GDM1 (cell line): ENCODE measurements at regions not wholly inside any gene's neighbourhood (a gene's known extent, or its start where the extent isn't known, plus 50 kb on each side); places are given as distances from the start of the nearest gene placed in this dataset.

ENCODE experiments used
- DNase-seq: peaks from one replicate; lab custom pipeline; 2025; lab: John Stamatoyannopoulos, UW

DNA sequence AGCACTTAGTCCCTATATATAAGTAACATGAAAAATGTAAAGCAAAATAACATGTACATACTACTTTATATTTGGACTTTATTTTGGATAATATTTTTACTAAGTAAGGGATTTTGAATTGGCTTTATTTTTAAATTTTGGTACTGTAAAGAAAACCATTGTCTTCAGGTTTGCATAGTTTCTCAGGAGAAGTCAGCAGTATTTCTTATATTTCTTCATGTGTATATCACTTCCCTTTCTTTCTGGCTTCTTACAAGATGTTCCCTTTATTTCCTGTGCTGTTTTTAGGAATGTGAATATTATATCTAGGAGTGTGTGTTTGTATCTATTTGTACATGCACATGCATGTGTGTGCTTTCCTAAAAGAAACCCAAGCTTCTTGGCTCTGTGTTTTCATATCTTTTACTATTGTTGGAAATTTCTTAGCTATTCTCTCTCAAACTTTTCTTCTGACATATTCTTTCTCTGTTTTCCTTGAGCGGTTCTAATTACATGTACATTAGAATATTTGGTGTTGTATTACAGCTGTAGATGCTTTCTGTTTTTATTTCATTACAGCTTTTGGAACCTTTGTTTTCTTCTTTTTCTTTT is 1549.7 kb upstream of the ACVR2A start:
- DNase-seq = no peak

GRCh38 chr2:146287281-146287680 is 1557.5 kb upstream of the ACVR2A start:
- DNase-seq = no peak

GRCh38 chr2:146278881-146279280 is 1565.9 kb upstream of the ACVR2A start:
- DNase-seq = no peak

GRCh38 chr2:146271131-146271831 is 1573.5 kb upstream of the ACVR2A start:
- DNase-seq = no peak

GRCh38 chr2:146270618-146271017 is 1574.2 kb upstream of the ACVR2A start:
- no peak for DNase-seq

- DNase-seq = no peak
Observed at GRCh38 chr2:146267093-146267492, 1577.7 kb upstream of the ACVR2A start.

GRCh38 chr2:146265656-146266055 is 1579.2 kb upstream of the ACVR2A start:
- no peak for DNase-seq

- no peak for DNase-seq
Observed at GRCh38 chr2:146262606-146263005, 1582.2 kb upstream of the ACVR2A start.

- DNase-seq = no peak
Observed at GRCh38 chr2:146260551-146260950, 1584.3 kb upstream of the ACVR2A start.

GRCh38 chr2:146259816-146260215 is 1585.0 kb upstream of the ACVR2A start:
- no peak for DNase-seq

GRCh38 chr2:146258071-146258470 is 1586.8 kb upstream of the ACVR2A start:
- no peak for DNase-seq

DNA sequence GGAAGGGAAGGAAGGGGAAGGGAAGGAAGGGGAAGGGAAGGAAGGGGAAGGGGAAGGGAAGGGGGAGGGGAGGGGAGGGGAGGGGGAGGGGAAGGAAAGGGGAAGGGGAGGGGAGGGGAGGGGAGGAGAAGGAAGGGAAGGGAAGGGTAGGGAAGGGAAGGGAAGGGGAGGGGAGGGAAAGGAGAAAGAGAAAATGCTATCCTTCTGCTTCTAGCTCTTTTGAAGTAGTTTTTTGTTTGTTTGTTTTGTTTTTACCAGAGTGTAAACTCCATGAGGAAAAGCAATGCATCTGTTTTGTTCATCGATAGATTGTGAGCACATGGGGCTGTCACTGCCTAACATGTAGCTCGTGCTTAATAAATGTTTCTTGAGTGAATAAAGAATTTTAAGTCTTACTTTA is 1592.7 kb upstream of the ACVR2A start:
- DNase-seq = no peak

GRCh38 chr2:146251328-146251727 is 1593.5 kb upstream of the ACVR2A start:
- no peak for DNase-seq

GRCh38 chr2:146246736-146247523 is 1597.9 kb upstream of the ACVR2A start:
- no peak for DNase-seq

DNA sequence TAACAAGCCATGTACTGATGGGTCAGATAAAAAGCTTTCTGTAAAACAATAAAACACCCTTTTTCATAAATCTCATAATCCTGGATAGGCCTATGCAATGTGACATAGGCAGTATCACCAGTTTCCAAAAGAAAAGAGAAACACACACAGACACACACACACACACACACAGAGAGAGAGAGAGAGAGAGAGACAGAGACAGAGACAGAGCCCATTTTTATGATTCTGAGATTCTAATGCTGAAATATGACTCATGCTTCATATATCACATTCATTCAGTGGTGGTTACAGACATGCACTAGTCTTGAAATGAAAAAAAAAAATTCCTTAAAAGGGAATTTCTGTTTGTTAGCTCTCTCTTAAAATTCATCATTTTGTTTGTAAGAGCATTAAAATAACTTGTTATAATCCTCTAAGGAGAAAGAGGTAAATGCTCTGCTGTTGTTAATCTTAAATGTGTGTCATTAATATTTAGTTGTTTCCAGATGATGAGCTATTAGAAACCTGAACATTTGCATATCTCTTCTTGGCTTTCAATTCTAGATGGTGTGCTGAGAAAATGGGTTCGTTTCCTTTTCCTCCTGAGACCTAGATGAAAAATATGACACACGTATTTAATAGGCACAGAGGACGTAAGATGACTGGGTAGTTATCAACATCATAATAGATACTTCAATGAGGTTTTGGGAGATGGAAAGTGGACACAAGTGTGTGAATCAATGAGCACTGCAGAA is 1598.7 kb upstream of the ACVR2A start:
- DNase-seq = no peak

- DNase-seq = no peak
Observed at GRCh38 chr2:146244830-146245229, 1600.0 kb upstream of the ACVR2A start.

GRCh38 chr2:146244131-146244530 is 1600.7 kb upstream of the ACVR2A start:
- DNase-seq = no peak

DNA sequence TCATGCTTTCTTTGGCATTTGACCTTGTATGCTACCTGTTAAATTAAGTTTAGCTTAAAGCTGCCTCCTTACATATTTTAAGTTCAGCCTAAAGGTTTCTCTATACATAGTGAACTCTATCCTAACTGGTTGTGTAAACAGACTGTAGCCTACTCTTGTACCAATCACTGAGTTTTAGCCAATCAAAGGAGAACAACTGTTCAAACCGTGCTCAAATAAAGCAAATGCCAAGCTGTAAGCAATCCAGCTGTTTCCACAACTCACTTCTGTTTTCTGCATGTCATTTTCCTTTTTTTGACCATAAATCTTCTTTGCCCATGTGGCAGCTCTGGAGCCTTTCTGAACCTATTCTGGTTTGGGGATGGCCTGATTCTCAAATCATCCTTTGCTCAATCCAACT is 1603.8 kb upstream of the ACVR2A start:
- DNase-seq = no peak

DNA sequence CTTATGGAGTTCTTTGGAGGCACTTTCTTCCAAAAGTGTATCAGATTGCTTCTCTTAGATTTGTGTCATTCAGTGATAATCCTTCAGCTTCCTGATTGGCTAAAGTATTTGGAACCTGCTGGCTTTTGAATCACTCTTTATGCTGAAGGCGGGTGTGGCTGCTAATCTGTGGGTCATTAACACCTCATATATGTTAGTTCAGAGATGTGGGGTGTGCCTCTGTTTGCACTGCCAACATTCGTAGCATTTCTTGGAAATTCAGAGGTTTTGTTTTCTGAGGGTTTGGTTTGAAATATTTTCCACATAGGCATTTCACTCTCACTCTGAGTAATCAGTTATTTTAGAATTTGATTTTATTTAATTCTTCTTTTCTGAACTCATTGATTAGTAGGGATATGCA is 1604.4 kb upstream of the ACVR2A start:
- no peak for DNase-seq

GRCh38 chr2:146239392-146240135 is 1605.3 kb upstream of the ACVR2A start:
- DNase-seq = no peak

- no peak for DNase-seq
Observed at GRCh38 chr2:146238254-146238966, 1606.4 kb upstream of the ACVR2A start.
